Progenitor cell of endocrine pancreas (in vitro differentiated cells): ENCODE measurements at regions not wholly inside any gene's neighbourhood (a gene's known extent, or its start where the extent isn't known, plus 50 kb on each side); places are given as distances from the start of the nearest gene placed in this dataset.

Experiments
- DNase-seq: peaks from one replicate; pipeline ENCODE4 v3.0.0; 2021; ENCODE audit warnings: low spot score; ENCODE audit not compliant: unreplicated experiment
- H3K27ac Mint-ChIP-seq: 2 replicates; pipeline ENCODE4 v1.8.0; 2021; ENCODE audit warnings: mild to moderate bottlenecking, moderate library complexity, mixed read lengths
- H3K27me3 Mint-ChIP-seq: 2 replicates; pipeline ENCODE4 v1.8.0; 2021; ENCODE audit warnings: mixed read lengths
- H3K36me3 Mint-ChIP-seq: 2 replicates; pipeline ENCODE4 v1.8.0; 2022; ENCODE audit warnings: mixed read lengths; ENCODE audit not compliant: insufficient read depth
- H3K4me1 Mint-ChIP-seq: 2 replicates; pipeline ENCODE4 v1.8.0; 2021; ENCODE audit warnings: low read depth, mixed read lengths
- H3K4me3 Mint-ChIP-seq: 2 replicates; pipeline ENCODE4 v1.8.0; 2021; ENCODE audit warnings: low read depth, mild to moderate bottlenecking, moderate library complexity, mixed read lengths
- H3K9me3 Mint-ChIP-seq: 2 replicates; pipeline ENCODE4 v1.8.0; 2021; ENCODE audit warnings: low read depth, mixed read lengths
- CTCF ChIP-seq: fragments of 200-600 bp; sonication (generic); IDR thresholded peaks from one replicate; pipeline ENCODE4 v1.5.0; 2021; ENCODE audit warnings: antibody characterized with exemption, mild to moderate bottlenecking; ENCODE audit not compliant: unreplicated experiment

GRCh38 chr2:156657809-156658208, 221.6 kb downstream of the GPD2 start:
- Mint-ChIP-seq H3K27me3 (no peaks in the 10 kb centered on the region), H3K9me3 (peaks cover 6% of the 10 kb centered on the region), H3K27ac (no peak overlapping the region), H3K4me1 (no peaks in the 10 kb centered on the region), H3K36me3 (no peaks in the 10 kb centered on the region), H3K4me3 (no peak overlapping the region)
- no peak for DNase-seq
- no peak for TF ChIP-seq CTCF

GRCh38 chr2:156659694-156660093, 223.5 kb downstream of the GPD2 start:
- Mint-ChIP-seq H3K27ac (no peak overlapping the region), H3K36me3 (no peaks in the 10 kb centered on the region), H3K4me1 (no peaks in the 10 kb centered on the region), H3K9me3 (peaks cover 6% of the 10 kb centered on the region), H3K4me3 (no peak overlapping the region), H3K27me3 (no peaks in the 10 kb centered on the region)
- no peak for TF ChIP-seq CTCF
- DNase-seq: no peak

GRCh38 chr2:156663757-156664409, 227.7 kb downstream of the GPD2 start:
- no peak for TF ChIP-seq CTCF
- Mint-ChIP-seq H3K36me3 (peaks cover 8% of the 10 kb centered on the region), H3K9me3 (peaks cover 28% of the 10 kb centered on the region)

GRCh38 chr2:156666130-156666785, 230.1 kb downstream of the GPD2 start:
- H3K9me3 Mint-ChIP-seq: peaks cover 30% of the 10 kb centered on the region
- no peak overlapping the region for H3K27ac Mint-ChIP-seq
- H3K4me3 Mint-ChIP-seq: no peak overlapping the region
- TF ChIP-seq CTCF: no peak
- H3K36me3 Mint-ChIP-seq: peaks cover 8% of the 10 kb centered on the region
- no peaks in the 10 kb centered on the region for H3K27me3 Mint-ChIP-seq
- no peak for DNase-seq
- H3K4me1 Mint-ChIP-seq: peaks cover 3% of the 10 kb centered on the region

More at GRCh38 chr2:156663757-156664409, 227.7 kb downstream of the GPD2 start:
- no peak for DNase-seq
- H3K27me3 Mint-ChIP-seq: no peaks in the 10 kb centered on the region
- no peak overlapping the region for H3K4me3 Mint-ChIP-seq
- H3K4me1 Mint-ChIP-seq: no peaks in the 10 kb centered on the region
- H3K27ac Mint-ChIP-seq: no peak overlapping the region

GRCh38 chr2:156670104-156670503, 233.9 kb downstream of the GPD2 start:
- H3K36me3 Mint-ChIP-seq: peaks cover 8% of the 10 kb centered on the region
- H3K4me3 Mint-ChIP-seq: no peak overlapping the region
- H3K27ac Mint-ChIP-seq: no peak overlapping the region
- H3K4me1 Mint-ChIP-seq: peaks cover 14% of the 10 kb centered on the region
- DNase-seq: no peak
- no peaks in the 10 kb centered on the region for H3K27me3 Mint-ChIP-seq
- peaks cover 26% of the 10 kb centered on the region for H3K9me3 Mint-ChIP-seq
- no peak for TF ChIP-seq CTCF
